ENCODE measurements at regions not wholly inside any gene's neighbourhood (a gene's known extent, or its start where the extent isn't known, plus 50 kb on each side); places are given as distances from the start of the nearest gene placed in this dataset.
"Not testable (repeated sequence)": the region's sequence is repeated elsewhere in the genome, so short reads cannot be mapped to it uniquely, and the experiment has no call there.

DNA sequence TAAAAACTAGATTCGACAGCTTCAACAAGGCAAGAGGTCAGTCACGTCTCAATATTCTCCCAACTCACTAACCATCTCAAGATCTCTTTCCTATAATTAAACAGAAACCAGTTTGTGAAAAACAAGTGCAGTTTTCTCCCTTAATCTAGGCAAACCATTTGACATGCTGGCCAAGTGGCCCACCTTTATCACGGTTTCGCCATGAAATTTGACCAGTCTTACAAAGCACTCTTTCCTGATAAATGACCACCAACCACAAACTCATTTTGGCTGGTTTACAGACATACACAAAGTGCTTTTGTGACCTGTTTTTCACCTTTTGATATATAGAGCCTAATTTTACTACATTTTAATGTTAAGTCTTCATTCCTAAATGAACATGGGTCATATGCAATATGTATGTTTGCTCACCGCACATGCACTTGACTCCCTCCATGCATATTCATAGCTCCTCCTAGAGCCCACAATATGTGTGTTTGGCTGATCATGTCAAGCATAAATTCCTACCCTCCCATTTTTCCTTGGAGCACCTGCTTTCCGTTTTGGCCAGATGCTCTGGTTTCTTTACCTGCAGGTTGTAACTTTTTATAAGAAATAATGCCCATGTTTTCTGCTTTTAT, 385.1 kb downstream of the RAD51AP2 start:
- no peak for DNase-seq (ENCODE audit: low spot score)

DNA sequence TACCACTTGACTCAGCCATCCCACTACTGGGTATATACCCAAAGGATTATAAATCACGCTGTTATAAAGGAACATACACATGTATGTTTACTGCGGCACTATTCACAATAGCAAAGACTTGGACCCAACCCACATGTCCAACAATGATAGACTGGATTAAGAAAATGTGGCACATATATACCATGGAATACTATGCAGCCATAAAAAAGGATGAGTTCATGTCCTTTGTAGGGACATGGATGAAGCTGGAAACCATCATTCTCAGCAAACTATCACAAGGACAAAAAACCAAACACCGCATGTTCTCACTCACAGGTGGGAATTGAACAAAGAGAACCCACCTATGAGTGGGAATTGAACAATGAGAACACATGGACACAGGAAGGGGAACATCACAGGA, 387.6 kb downstream of the RAD51AP2 start:
- DNase-seq (ENCODE audit: low spot score), result not testable (repeated sequence)

DNA sequence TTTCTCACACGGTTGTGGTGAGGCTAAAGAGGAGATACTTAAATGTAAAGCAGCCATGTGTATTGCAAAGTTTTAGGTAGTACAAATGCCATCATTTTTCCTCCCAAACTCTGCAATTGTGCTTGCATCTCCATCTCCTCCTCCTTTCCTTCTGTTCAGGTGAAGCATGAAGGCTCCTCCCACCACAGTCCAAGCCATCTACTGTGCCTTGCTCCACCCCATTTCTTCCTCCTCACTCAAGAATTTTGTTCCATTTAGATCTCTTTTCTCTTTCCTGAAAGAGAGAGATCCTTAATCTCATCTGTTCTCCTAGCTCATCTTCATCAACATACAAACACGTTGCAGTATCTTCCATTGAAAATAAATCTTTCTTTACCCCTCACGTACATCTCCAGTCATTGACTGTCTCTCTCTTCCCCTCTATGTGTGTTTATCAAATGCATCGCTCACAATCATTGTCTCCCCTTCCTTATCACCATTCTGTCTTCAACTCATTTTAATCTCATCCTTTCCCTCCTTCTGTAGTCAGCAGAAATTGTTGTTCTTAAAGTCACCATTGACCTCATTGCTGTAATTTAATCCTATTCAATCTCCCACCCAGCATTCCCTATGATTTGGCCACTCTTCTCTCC, 392.1 kb downstream of the RAD51AP2 start:
- no peak for DNase-seq (ENCODE audit: low spot score)

DNA sequence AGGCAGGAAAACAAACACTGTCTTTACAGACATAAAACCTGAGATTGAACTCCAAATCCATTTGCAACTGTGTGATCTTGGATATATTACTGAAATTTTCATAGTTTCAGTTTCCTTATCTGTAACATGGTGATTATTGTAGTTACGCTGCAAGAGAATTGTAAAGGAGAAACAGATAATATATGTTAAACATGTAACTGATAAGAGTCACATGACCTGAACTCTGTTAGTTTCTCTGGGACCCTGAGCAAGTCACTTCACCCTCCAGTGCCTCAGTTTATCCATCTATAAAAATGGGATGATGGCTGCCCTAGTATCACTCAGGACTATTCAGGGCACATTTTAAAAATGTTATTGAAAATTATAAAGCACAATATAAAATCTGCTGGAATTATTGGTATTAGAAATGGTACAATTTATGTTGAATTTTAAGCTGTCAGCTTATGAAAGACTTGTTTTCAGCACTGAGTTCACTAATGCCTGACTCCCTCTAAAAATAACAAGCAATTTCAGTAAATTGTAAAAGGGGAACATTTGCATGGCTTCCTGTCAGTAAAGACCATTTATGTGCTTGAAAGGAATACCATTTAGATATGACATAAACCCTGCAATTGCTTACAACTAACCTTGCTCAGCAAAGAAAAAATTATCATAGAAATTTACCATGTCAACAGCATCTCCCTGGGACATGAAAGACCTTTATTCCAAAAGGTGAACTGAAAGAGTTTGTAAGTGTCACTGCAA, 393.5 kb downstream of the RAD51AP2 start:
- DNase-seq (ENCODE audit: low spot score), result no peak

DNA sequence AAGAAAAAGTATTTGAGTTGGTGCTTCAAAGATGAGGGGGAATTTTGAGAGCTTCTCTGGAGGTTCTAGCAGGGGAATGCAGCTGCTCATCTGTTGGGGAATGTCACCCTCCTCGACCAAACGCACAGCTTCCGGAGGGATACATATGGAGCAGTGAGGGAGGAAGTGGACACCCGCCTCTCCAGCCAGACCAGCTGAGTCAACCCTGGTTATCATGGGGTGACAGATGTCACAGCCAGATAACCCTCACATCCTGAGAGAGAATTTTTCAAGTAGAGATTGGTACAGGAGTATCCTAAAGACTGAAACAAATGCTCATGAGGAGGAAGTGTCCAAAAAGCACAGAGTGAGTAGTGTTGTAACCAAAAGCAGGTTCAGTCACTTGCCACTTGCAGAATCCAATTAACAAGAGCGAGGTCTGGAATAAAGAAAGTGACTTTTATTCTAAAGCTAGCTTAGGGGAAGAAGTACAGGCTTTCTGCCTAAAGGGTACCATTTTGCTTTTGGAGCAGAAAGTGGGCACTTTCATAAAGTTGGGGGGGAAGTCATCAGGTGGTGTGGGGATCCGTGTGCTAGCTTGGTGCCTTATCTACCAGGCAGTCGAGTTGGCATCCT, 395.2 kb downstream of the RAD51AP2 start:
- DNase-seq (ENCODE audit: low spot score), result no peak

DNA sequence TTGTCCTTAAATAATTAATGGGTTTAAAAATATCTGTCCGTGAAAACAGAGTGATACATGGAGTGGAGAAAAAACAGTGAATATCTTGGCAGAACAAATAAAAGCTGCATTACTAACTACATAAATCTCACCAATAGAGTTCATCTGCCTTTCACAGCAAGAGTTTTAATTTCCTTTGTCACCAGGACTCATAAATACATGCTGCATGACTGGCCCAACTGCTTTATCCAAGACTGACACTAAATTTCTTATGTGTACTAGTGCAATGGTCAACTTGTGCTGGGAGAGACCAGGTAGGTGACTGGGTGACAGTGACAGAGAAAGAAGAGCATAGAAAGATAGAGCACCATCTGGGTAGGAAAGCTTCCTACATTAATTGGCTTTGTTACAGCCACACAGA, 402.8 kb downstream of the RAD51AP2 start:
- no peak for DNase-seq (ENCODE audit: low spot score)

DNA sequence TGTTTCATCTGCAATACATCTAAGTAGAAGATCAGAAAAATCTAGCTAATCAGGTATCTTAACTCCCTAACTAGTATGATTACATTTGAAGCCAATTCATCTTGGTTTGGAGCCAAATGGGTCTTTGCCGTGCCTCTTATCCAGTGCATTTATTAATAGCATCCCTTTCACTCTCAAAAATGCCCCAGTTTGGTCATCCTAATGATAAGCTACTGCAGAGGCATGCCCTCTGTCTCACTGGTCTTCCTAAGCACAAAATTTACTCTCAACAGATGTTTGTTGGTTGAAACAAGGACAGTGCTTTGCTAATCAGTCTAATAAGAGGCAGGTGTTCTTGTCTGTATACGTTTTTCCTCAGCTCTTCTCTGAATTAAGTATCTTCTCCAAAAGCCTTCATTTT, 403.2 kb downstream of the RAD51AP2 start:
- no peak for DNase-seq (ENCODE audit: low spot score)

DNA sequence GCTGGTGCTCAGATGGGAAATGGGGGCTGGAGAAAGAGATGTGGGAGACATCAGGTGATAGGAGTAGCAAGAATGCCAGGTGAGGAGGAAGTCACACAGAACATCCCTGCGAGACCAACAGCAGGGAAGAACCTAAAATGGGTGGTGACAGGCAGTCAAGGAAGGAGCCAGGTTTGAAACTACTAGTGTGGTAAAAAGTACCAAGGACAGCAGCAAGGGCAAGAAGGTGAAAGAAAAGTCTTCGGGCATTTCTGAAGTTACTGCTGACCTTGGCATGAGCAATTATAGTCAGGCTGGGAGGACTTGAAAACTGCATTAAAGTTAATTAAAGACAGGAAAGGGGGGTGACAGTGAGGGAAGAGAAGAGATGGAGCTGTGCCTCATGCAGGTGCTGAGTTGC, 410.4 kb downstream of the RAD51AP2 start:
- DNase-seq (ENCODE audit: low spot score), result no peak

DNA sequence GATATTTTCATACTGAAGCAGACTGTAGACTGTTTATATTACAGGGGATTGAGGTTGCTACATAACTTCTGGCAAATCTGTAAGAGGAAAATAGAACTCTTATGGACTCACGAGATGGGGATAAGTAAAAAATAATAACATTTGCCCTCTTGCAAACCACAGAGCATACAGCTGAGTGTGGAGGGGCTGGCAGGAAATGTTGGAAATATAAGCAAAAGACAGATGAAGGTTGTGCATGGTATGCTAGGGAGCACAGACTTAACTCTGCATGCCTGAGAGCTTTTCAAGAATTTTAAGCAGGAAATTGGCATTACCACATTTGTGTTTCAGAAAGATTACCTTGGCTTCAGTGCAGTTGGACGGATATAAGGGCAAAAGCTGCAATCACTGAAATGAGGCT, 411.1 kb downstream of the RAD51AP2 start:
- DNase-seq (ENCODE audit: low spot score), result no peak

DNA sequence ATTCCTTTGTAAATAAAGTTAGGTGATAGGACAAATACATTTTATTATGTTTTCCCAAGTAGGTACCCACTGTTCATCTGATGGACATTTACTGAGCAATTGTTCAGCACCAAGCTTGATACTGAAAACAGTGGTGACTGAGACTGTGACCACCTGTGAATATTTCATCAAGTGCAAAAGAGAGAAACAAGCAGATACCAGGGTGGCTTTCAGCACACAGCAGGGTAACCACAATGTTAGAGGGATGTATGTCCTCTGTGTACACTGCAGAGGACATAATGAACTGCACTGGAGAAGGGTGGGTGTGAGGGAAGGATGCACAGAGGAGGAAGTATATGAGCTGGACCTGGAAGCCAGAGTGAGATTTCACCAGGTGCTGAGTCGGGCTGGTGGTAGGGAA, 411.8 kb downstream of the RAD51AP2 start:
- DNase-seq (ENCODE audit: low spot score), result no peak

DNA sequence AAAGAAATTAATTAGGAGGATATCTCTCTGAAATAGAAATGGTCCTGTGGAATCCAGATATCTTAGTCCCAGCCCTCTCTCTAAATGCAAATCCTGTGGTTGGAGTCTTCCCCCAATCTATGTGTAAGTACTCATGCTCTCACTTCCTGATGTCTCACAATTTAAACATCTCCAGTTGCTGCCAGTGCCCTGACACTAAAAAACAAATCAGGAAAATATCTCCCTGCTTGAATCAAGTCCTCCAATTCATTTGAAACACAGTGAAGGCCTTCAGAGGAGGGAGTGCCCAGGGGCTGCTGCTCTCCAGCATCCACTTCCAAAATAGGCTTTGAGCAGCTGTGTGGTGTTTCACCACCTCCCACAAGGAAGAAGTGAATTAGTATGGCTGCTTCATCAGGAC, 413.8 kb downstream of the RAD51AP2 start:
- no peak for DNase-seq (ENCODE audit: low spot score)

DNA sequence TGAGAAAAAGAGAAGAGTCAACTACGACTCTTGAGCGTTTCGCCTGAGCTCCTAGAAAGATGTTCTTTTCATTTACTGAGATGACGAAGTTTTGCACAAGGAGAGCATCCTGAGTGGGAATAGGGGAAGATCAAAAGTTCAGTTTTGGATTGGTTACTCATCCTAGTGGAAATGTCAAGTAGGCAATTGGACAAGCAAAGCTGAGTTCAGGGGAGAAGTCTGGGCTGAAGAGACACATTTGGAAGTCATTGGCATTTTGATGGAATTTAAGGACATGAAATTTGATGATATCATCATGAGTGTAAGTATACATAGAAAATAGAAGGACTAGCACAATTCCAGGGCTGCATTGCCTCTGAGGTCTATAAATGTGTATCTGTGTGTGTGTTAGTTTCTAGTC, 416.6 kb downstream of the RAD51AP2 start:
- no peak for DNase-seq (ENCODE audit: low spot score)

DNA sequence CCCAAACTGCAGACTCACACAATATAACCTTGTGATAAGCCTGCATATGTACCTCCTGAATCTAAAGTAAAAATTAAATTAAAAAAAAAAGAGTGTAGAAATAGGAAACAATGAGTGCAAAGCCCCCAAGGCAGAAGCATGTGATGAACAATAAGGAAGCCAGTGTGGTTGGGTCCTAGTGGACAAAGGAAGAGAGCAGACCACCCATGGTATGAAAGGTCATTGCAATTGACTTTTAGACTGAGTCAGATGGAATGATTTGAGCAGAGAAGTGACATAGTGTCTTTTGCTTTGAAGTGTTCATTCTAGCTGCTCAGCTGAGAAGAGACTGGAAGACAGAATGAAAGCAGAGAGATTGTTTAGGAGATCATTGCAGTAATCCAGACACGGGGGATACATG, 417.1 kb downstream of the RAD51AP2 start:
- no peak for DNase-seq (ENCODE audit: low spot score)

DNA sequence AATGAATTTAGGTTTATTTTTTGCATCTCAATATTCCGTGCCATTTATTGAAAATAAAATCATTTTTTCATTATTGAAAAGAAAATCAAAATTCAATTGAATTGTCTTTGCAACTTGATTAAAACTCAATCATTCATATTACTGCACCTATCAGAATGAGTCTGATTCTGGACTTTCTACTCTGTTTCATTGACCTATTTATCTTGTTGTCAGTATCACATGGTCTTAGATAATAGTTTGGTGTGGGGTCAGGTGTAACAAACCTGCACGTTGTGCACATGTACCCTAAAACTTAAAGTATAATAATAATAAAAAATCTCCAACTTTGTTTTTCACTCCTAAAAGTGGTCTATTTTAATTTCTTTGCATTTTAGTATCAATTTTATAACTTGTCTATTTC, 422.9 kb downstream of the RAD51AP2 start:
- DNase-seq (ENCODE audit: low spot score), result no peak

DNA sequence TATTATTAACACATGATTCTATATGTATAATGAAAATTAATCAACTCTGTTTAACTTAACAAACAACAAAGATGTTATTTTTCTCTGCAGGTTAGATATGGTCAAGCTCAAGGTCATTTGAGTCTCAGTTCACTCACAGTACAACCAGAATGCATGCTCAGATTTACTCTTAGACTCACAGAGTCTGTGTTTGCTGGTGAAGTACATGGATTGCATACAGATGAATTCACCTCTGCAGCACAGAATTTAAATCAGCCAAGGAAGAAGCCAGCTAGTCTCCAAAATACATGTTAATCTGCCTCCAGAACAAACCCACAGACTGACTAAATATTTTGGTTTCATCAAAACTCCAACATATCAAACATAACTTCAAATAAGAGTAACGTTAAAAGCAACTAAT, 424.5 kb downstream of the RAD51AP2 start:
- no peak for DNase-seq (ENCODE audit: low spot score)

DNA sequence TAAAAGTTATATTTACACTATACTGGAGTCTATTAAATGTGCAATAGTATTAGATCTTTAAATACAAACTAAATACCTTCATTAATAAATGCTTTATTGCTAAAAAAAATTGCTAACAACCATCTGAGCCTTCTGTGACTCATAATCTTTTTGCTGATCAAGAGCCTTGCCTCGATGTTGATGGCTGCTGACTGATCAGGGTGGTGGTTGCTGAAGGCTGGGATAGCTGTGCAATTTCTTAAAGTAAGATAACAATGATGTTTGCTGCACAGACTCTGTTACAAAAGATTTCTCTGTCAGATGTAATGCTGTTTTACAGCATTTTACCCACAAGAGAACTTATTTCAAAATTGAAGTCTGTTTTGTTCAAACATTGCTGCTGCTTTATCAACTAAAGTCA, 421.4 kb upstream of the CYRIA start:
- DNase-seq (ENCODE audit: low spot score), result no peak

DNA sequence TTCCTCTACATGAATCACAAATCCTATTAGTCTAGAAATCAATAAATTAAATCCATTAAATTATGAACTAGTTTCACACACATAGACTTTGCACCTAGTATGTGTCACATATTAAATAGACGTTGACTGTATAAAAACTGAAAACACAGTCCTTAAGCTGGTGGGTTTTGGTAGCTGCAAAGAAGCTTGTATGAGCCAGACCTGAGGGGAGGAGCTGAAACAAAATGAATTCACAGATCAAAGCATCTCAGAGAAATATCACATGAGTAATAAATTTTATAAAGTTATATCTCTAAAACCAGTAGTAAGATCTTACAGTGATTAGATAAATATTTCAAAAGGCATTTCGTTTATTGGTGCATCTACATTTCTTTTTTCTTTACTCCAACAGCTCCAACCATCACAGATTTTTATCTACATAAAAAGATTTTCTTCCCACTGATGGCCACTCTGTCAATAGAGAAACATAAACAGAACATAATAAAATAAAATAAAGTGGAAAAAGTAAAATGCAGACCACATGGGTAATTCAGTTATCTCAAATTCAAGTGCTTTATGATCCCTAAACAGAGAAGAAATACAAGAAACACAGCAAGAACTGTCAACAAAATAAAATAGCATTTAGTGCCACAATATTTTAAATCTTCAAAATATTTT, 420.0 kb upstream of the CYRIA start:
- no peak for DNase-seq (ENCODE audit: low spot score)

DNA sequence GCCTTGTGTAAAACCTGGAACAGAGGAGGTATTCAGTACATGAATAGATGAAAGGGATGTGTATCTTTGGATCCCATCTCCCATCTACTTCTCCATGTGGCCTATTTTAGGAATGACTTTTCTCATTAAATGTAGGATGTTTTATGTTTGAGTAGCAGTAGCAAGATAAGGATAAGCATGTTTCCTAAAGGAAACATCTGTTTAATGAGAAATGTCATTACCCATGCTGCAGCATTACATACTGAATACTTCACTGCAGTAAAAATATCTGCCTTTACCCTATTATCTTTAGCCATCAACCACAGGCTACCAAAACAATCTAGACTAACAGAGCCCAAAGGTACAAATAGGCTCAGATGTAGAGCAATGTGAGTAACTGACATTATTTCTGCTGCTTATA, 419.2 kb upstream of the CYRIA start:
- no peak for DNase-seq (ENCODE audit: low spot score)

DNA sequence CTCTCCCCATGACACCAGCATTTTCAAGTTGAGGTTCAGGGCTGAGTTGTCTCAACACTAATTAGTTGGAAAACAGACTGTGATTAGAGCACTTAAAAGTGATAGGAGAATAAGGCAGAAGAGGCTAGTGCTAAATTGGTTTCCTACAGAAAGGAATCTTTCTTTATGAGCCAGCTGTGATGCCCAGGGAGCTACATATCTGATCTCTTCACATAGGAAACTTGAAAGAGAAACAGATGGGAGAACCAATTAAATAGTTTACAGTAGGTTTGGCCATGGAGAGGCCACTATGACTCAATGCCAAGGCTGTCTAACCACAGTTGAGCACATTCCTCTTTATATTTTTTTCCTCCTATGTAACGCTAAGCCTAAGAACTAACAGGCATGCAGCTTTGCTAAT, 418.3 kb upstream of the CYRIA start:
- no peak for DNase-seq (ENCODE audit: low spot score)

DNA sequence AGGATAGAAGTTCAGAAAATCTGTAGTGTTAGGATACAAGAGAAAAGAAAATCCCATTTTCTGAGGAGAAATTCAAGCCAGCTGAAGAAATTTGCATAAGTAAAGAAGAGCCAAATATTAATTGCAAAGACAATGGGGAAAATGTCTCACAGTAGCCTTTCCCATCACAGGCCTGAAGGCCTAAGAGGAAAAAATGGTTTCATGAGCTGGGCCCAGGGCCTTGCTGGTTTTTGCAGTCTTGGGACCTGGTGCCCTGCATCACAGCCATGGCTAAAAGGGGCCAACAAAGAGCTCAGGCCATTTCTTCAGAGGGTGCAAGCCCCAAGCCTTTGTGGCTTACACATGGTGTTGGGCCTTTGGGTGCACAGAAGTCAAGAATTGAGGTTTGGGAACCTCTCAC, 413.6 kb upstream of the CYRIA start:
- no peak for DNase-seq (ENCODE audit: low spot score)

DNA sequence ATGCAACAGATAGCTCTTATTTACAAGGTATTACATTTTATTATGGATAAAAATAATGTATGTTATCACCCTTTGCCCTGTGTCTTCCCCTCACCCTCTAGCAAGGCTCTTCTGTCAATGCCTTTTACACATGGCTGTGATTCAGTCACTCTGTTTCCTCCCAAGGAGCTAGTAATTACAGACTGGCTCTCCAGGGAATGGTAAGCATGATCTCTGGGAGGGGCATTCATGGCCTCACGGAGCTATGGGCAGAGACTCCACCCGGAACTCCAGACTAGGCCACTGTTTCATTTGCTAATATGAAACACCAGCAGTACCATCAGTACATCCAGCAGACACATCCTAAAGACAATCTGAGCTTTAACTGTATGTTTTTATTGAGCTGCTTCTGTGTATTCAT, 410.9 kb upstream of the CYRIA start:
- DNase-seq (ENCODE audit: low spot score), result no peak

DNA sequence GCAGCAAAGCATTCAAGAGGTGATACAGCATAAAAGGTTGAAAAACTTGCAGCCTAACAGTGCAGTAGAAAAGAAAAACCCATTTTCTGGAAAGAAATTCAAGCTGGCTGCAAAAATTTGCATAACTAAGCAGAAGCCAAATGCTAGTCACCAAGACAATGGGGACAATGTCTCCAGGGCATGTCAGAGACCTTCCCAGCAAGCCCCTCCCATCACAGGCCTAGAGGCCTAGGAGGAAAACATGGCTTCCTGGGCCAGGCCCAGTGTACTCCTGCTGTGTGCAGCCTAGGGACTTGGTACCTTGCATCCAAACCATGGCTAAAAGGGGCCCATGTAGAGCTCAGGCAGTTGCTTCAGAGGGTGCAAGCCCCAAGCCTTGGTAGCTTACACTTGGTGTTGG, 405.1 kb upstream of the CYRIA start:
- no peak for DNase-seq (ENCODE audit: low spot score)

DNA sequence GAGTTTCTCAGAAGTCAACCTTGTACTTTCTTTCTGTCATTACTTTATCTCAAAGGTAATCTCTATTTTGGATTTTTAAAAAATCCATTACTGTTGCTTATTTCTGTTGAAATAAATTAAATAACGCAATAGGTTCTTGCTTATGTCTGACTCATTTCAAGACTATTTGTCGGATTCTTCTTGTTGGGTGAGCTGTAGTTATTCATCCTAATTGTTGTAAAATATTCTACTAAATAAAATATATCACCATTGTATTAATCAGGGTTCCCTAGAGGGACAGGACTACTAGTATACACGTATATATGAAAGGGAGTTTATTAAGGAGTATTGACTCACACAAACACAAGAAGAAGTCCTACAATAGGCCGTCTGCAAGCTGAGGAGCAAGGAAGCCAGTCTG, 403.9 kb upstream of the CYRIA start:
- DNase-seq (ENCODE audit: low spot score), result no peak

Measured in CD4-positive, alpha-beta T cell treated with Interleukin-6 at 100 ng/mL for 8 hours (primary cell).